ENCODE measurements at regions not wholly inside any gene's neighbourhood (a gene's known extent, or its start where the extent isn't known, plus 50 kb on each side); places are given as distances from the start of the nearest gene placed in this dataset.
"Not testable (repeated sequence)": the region's sequence is repeated elsewhere in the genome, so short reads cannot be mapped to it uniquely, and the experiment has no call there.

GRCh38 chr6:85006362-85006761 lies 242.0 kb upstream of the TBX18 start:
- Histone ChIP-seq H3K4me3 (ENCODE audit: low read length in 2 of 2) (no peak overlapping the region), H3K4me1 (ENCODE audit: control insufficient read depth in 2 of 2, insufficient read depth in 2 of 2, low read length in 2 of 2) (no peaks in the 10 kb centered on the region), H3K36me3 (ENCODE audit: control insufficient read depth in 2 of 2, insufficient read depth in 2 of 2, low read length in 1 of 2) (no peaks in the 10 kb centered on the region), H3K27me3 (ENCODE audit: control insufficient read depth in 2 of 2, insufficient read depth in 1 of 2, low read length in 1 of 2) (no peaks in the 10 kb centered on the region), H3K27ac (ENCODE audit: low read depth in 1 of 2, low read length in 1 of 2) (no peak overlapping the region), H3K9me3 (ENCODE audit: control insufficient read depth in 2 of 2, insufficient read depth in 1 of 2, low read length in 1 of 2) (no peaks in the 10 kb centered on the region)
- no peak for DNase-seq (ENCODE audit: low read depth in 6 of 9, low spot score in 9 of 9)

GRCh38 chr6:85005494-85005893 lies 241.1 kb upstream of the TBX18 start:
- Histone ChIP-seq H3K27me3 (ENCODE audit: control insufficient read depth in 2 of 2, insufficient read depth in 1 of 2, low read length in 1 of 2) (no peaks in the 10 kb centered on the region), H3K36me3 (ENCODE audit: control insufficient read depth in 2 of 2, insufficient read depth in 2 of 2, low read length in 1 of 2) (no peaks in the 10 kb centered on the region), H3K27ac (ENCODE audit: low read depth in 1 of 2, low read length in 1 of 2) (no peak overlapping the region), H3K4me1 (ENCODE audit: control insufficient read depth in 2 of 2, insufficient read depth in 2 of 2, low read length in 2 of 2) (no peaks in the 10 kb centered on the region), H3K9me3 (ENCODE audit: control insufficient read depth in 2 of 2, insufficient read depth in 1 of 2, low read length in 1 of 2) (no peaks in the 10 kb centered on the region), H3K4me3 (ENCODE audit: low read length in 2 of 2) (no peak overlapping the region)
- no peak for DNase-seq (ENCODE audit: low read depth in 6 of 9, low spot score in 9 of 9)
- 75% methylated on average over 3 of the region's 3 CpGs for WGBS

GRCh38 chr6:85004361-85004995 lies 240.1 kb upstream of the TBX18 start:
- Histone ChIP-seq H3K4me1 (ENCODE audit: control insufficient read depth in 2 of 2, insufficient read depth in 2 of 2, low read length in 2 of 2) (no peaks in the 10 kb centered on the region), H3K27ac (ENCODE audit: low read depth in 1 of 2, low read length in 1 of 2) (no peak overlapping the region), H3K4me3 (ENCODE audit: low read length in 2 of 2) (no peak overlapping the region), H3K36me3 (ENCODE audit: control insufficient read depth in 2 of 2, insufficient read depth in 2 of 2, low read length in 1 of 2) (no peaks in the 10 kb centered on the region), H3K27me3 (ENCODE audit: control insufficient read depth in 2 of 2, insufficient read depth in 1 of 2, low read length in 1 of 2) (no peaks in the 10 kb centered on the region), H3K9me3 (ENCODE audit: control insufficient read depth in 2 of 2, insufficient read depth in 1 of 2, low read length in 1 of 2) (no peaks in the 10 kb centered on the region)
- DNase-seq (ENCODE audit: low read depth in 6 of 9, low spot score in 9 of 9), result no peak
- 88% methylated on average over 2 of the region's 2 CpGs for WGBS

GRCh38 chr6:85002847-85003246 lies 238.4 kb upstream of the TBX18 start:
- H3K27ac ChIP-seq (ENCODE audit: low read depth in 1 of 2, low read length in 1 of 2), result no peak overlapping the region

GRCh38 chr6:85000001-85000400 lies 235.6 kb upstream of the TBX18 start:
- Histone ChIP-seq H3K4me3 (ENCODE audit: low read length in 2 of 2) (no peak overlapping the region), H3K4me1 (ENCODE audit: control insufficient read depth in 2 of 2, insufficient read depth in 2 of 2, low read length in 2 of 2) (no peaks in the 10 kb centered on the region), H3K27me3 (ENCODE audit: control insufficient read depth in 2 of 2, insufficient read depth in 1 of 2, low read length in 1 of 2) (no peaks in the 10 kb centered on the region), H3K9me3 (ENCODE audit: control insufficient read depth in 2 of 2, insufficient read depth in 1 of 2, low read length in 1 of 2) (no peaks in the 10 kb centered on the region), H3K27ac (ENCODE audit: low read depth in 1 of 2, low read length in 1 of 2) (no peak overlapping the region), H3K36me3 (ENCODE audit: control insufficient read depth in 2 of 2, insufficient read depth in 2 of 2, low read length in 1 of 2) (no peaks in the 10 kb centered on the region)
- WGBS, result 76% methylated on average over 2 of the region's 2 CpGs
- DNase-seq (ENCODE audit: low read depth in 6 of 9, low spot score in 9 of 9), result no peak

More at GRCh38 chr6:85002847-85003246, 238.4 kb upstream of the TBX18 start:
- no peak overlapping the region for H3K4me3 ChIP-seq (ENCODE audit: low read length in 2 of 2)
- WGBS, result 87% methylated on average over 3 of the region's 3 CpGs
- no peaks in the 10 kb centered on the region for H3K9me3 ChIP-seq (ENCODE audit: control insufficient read depth in 2 of 2, insufficient read depth in 1 of 2, low read length in 1 of 2)
- H3K36me3 ChIP-seq (ENCODE audit: control insufficient read depth in 2 of 2, insufficient read depth in 2 of 2, low read length in 1 of 2), result no peaks in the 10 kb centered on the region
- no peaks in the 10 kb centered on the region for H3K4me1 ChIP-seq (ENCODE audit: control insufficient read depth in 2 of 2, insufficient read depth in 2 of 2, low read length in 2 of 2)
- H3K27me3 ChIP-seq (ENCODE audit: control insufficient read depth in 2 of 2, insufficient read depth in 1 of 2, low read length in 1 of 2), result no peaks in the 10 kb centered on the region
- no peak for DNase-seq (ENCODE audit: low read depth in 6 of 9, low spot score in 9 of 9)

GRCh38 chr6:84998223-84998622 lies 233.8 kb upstream of the TBX18 start:
- 46% methylated on average over 1 of the region's 1 CpG for WGBS
- H3K4me1 ChIP-seq (ENCODE audit: control insufficient read depth in 2 of 2, insufficient read depth in 2 of 2, low read length in 2 of 2), result no peaks in the 10 kb centered on the region
- H3K4me3 ChIP-seq (ENCODE audit: low read length in 2 of 2), result no peak overlapping the region
- H3K9me3 ChIP-seq (ENCODE audit: control insufficient read depth in 2 of 2, insufficient read depth in 1 of 2, low read length in 1 of 2), result no peaks in the 10 kb centered on the region
- no peak for DNase-seq (ENCODE audit: low read depth in 6 of 9, low spot score in 9 of 9)
- no peaks in the 10 kb centered on the region for H3K27me3 ChIP-seq (ENCODE audit: control insufficient read depth in 2 of 2, insufficient read depth in 1 of 2, low read length in 1 of 2)
- H3K36me3 ChIP-seq (ENCODE audit: control insufficient read depth in 2 of 2, insufficient read depth in 2 of 2, low read length in 1 of 2), result no peaks in the 10 kb centered on the region
- H3K27ac ChIP-seq (ENCODE audit: low read depth in 1 of 2, low read length in 1 of 2), result no peak overlapping the region

- not testable (repeated sequence) for H3K9me3 ChIP-seq (ENCODE audit: control insufficient read depth in 2 of 2, insufficient read depth in 1 of 2, low read length in 1 of 2); H3K27ac ChIP-seq (ENCODE audit: low read depth in 1 of 2, low read length in 1 of 2); H3K4me1 ChIP-seq (ENCODE audit: control insufficient read depth in 2 of 2, insufficient read depth in 2 of 2, low read length in 2 of 2); DNase-seq (ENCODE audit: low read depth in 6 of 9, low spot score in 9 of 9); H3K36me3 ChIP-seq (ENCODE audit: control insufficient read depth in 2 of 2, insufficient read depth in 2 of 2, low read length in 1 of 2); H3K27me3 ChIP-seq (ENCODE audit: control insufficient read depth in 2 of 2, insufficient read depth in 1 of 2, low read length in 1 of 2); H3K4me3 ChIP-seq (ENCODE audit: low read length in 2 of 2)
- 69% methylated on average over 1 of the region's 1 CpG for WGBS
Measured at GRCh38 chr6:84988766-84989165, 224.4 kb upstream of the TBX18 start.

- not testable (repeated sequence) for H3K36me3 ChIP-seq (ENCODE audit: control insufficient read depth in 2 of 2, insufficient read depth in 2 of 2, low read length in 1 of 2); H3K9me3 ChIP-seq (ENCODE audit: control insufficient read depth in 2 of 2, insufficient read depth in 1 of 2, low read length in 1 of 2); H3K4me1 ChIP-seq (ENCODE audit: control insufficient read depth in 2 of 2, insufficient read depth in 2 of 2, low read length in 2 of 2); H3K27ac ChIP-seq (ENCODE audit: low read depth in 1 of 2, low read length in 1 of 2); H3K4me3 ChIP-seq (ENCODE audit: low read length in 2 of 2); H3K27me3 ChIP-seq (ENCODE audit: control insufficient read depth in 2 of 2, insufficient read depth in 1 of 2, low read length in 1 of 2); DNase-seq (ENCODE audit: low read depth in 6 of 9, low spot score in 9 of 9)
- WGBS, result 86% methylated on average over 3 of the region's 3 CpGs
Measured at GRCh38 chr6:84985490-84985889, 221.1 kb upstream of the TBX18 start.

GRCh38 chr6:84979541-84979940 lies 215.1 kb upstream of the TBX18 start:
- WGBS, result 96% methylated on average over 1 of the region's 1 CpG
- Histone ChIP-seq H3K27ac (ENCODE audit: low read depth in 1 of 2, low read length in 1 of 2) (no peak overlapping the region), H3K36me3 (ENCODE audit: control insufficient read depth in 2 of 2, insufficient read depth in 2 of 2, low read length in 1 of 2) (no peaks in the 10 kb centered on the region), H3K4me3 (ENCODE audit: low read length in 2 of 2) (no peak overlapping the region), H3K27me3 (ENCODE audit: control insufficient read depth in 2 of 2, insufficient read depth in 1 of 2, low read length in 1 of 2) (no peaks in the 10 kb centered on the region), H3K4me1 (ENCODE audit: control insufficient read depth in 2 of 2, insufficient read depth in 2 of 2, low read length in 2 of 2) (no peaks in the 10 kb centered on the region), H3K9me3 (ENCODE audit: control insufficient read depth in 2 of 2, insufficient read depth in 1 of 2, low read length in 1 of 2) (no peaks in the 10 kb centered on the region)
- DNase-seq (ENCODE audit: low read depth in 6 of 9, low spot score in 9 of 9), result no peak

GRCh38 chr6:84977363-84977705 lies 212.9 kb upstream of the TBX18 start:
- no peak overlapping the region for H3K27ac ChIP-seq (ENCODE audit: low read depth in 1 of 2, low read length in 1 of 2)
- 95% methylated on average over 1 of the region's 1 CpG for WGBS
- H3K4me1 ChIP-seq (ENCODE audit: control insufficient read depth in 2 of 2, insufficient read depth in 2 of 2, low read length in 2 of 2), result no peaks in the 10 kb centered on the region
- no peaks in the 10 kb centered on the region for H3K27me3 ChIP-seq (ENCODE audit: control insufficient read depth in 2 of 2, insufficient read depth in 1 of 2, low read length in 1 of 2)
- no peak for DNase-seq (ENCODE audit: low read depth in 6 of 9, low spot score in 9 of 9)
- H3K9me3 ChIP-seq (ENCODE audit: control insufficient read depth in 2 of 2, insufficient read depth in 1 of 2, low read length in 1 of 2), result peaks cover 0 to 1% of the 10 kb centered on the region in 2 donors
- H3K36me3 ChIP-seq (ENCODE audit: control insufficient read depth in 2 of 2, insufficient read depth in 2 of 2, low read length in 1 of 2), result no peaks in the 10 kb centered on the region
- H3K4me3 ChIP-seq (ENCODE audit: low read length in 2 of 2), result no peak overlapping the region
